ENCODE measurements at regions not wholly inside any gene's neighbourhood (a gene's known extent, or its start where the extent isn't known, plus 50 kb on each side); places are given as distances from the start of the nearest gene placed in this dataset.

- in situ Hi-C loops (cut with MboI) (no loop called here), intact Hi-C loops (cut with micrococcal nuclease) (no loop called here)
- H4K20me1 ChIP-seq (replicated peaks; ENCODE audit: control insufficient read depth, insufficient read depth, low read length): no peaks in the 10 kb centered on the region
- 0% methylated on average over 2 of the region's 2 CpGs for WGBS (ENCODE audit: insufficient coverage, low coverage, missing lambda C conversion rate)
- FAIRE-seq: no peak
- no peak for ATAC-seq
- H3K4me2 ChIP-seq (ENCODE audit: insufficient read depth, low read length): no peak overlapping the region
- ChIA-PET POLR2A (no interaction called here), CTCF (ENCODE audit: low intra/inter-chr PET ratio) (no interaction called here)
- no peaks in the 10 kb centered on the region for H3K79me2 ChIP-seq (ENCODE audit: control insufficient read depth, insufficient read depth, low read length)
- no TSS peak for BruUV-seq (replicated peaks)
- no peak for TF ChIP-seq RREB1 (CRISPR knock-in tag; IDR thresholded peaks at IDR 0.05)
- H3K36me3 ChIP-seq (ENCODE audit: control insufficient read depth, insufficient read depth, low read length): no peaks in the 10 kb centered on the region
- H2AFZ ChIP-seq (ENCODE audit: low read depth, low read length): no peak overlapping the region
- no peak overlapping the region for H3K27ac ChIP-seq (ENCODE audit: extremely low read depth, low read depth, low read length)
- no peaks in the 10 kb centered on the region for H3K4me1 ChIP-seq (replicated peaks in 1 of 2; ENCODE audit: control insufficient read depth in 2 of 2, insufficient read depth in 2 of 2, low read length in 2 of 2)
- no peak for DNase-seq (ENCODE audit: extremely low read depth in 1 of 4, low spot score in 3 of 4)
- no peaks in the 10 kb centered on the region for H3K9me1 ChIP-seq (ENCODE audit: control insufficient read depth, insufficient read depth, low read length)
- H3K4me3 ChIP-seq: no peak overlapping the region
- H3K9ac ChIP-seq (ENCODE audit: insufficient read depth in 1 of 2, low read depth in 2 of 2, low read length in 2 of 2): no peak overlapping the region
- H3K27me3 ChIP-seq (ENCODE audit: control insufficient read depth in 2 of 2, insufficient read depth in 2 of 2, low read length in 2 of 2): no peaks in the 10 kb centered on the region
- no peaks in the 10 kb centered on the region for H3K9me3 ChIP-seq (replicated peaks; ENCODE audit: control insufficient read depth, insufficient read depth, low read depth, low read length)
Observed at GRCh38 chr3:67176396-67176795, 178.3 kb downstream of the KBTBD8 start.
